ENCODE measurements at regions not wholly inside any gene's neighbourhood (a gene's known extent, or its start where the extent isn't known, plus 50 kb on each side); places are given as distances from the start of the nearest gene placed in this dataset.

- TF ChIP-seq EZH2phosphoT487 (IDR thresholded peaks at IDR 0.05; ENCODE audit: borderline replicate concordance) (no peak), EGR1 (IDR thresholded peaks at IDR 0.05; ENCODE audit: low read depth) (no peak), POLR2A (IDR thresholded peaks at IDR 0.05; ENCODE audit: borderline replicate concordance, extremely low read depth, insufficient read depth, insufficient read length) (no peak), ATF3 (IDR thresholded peaks at IDR 0.05) (no peak), ELF1 (IDR thresholded peaks at IDR 0.05; ENCODE audit: borderline replicate concordance, low read depth) (no peak), SRF (IDR thresholded peaks at IDR 0.05; ENCODE audit: low read depth) (no peak), FOSL1 (IDR thresholded peaks at IDR 0.05; ENCODE audit: low read depth) (no peak), RAD21 (IDR thresholded peaks at IDR 0.05; ENCODE audit: low read depth) (no peak), CEBPB (IDR thresholded peaks at IDR 0.05; ENCODE audit: low read depth) (no peak), SP1 (IDR thresholded peaks at IDR 0.05; ENCODE audit: low read depth) (no peak), EZH2 (IDR thresholded peaks at IDR 0.05) (no peak), CBX3 (IDR thresholded peaks at IDR 0.05; ENCODE audit: low read depth) (no peak), POLR2AphosphoS5 (IDR thresholded peaks at IDR 0.05; ENCODE audit: low read depth, low read length) (no peak)
- TF ChIP-seq, protein P1, sequence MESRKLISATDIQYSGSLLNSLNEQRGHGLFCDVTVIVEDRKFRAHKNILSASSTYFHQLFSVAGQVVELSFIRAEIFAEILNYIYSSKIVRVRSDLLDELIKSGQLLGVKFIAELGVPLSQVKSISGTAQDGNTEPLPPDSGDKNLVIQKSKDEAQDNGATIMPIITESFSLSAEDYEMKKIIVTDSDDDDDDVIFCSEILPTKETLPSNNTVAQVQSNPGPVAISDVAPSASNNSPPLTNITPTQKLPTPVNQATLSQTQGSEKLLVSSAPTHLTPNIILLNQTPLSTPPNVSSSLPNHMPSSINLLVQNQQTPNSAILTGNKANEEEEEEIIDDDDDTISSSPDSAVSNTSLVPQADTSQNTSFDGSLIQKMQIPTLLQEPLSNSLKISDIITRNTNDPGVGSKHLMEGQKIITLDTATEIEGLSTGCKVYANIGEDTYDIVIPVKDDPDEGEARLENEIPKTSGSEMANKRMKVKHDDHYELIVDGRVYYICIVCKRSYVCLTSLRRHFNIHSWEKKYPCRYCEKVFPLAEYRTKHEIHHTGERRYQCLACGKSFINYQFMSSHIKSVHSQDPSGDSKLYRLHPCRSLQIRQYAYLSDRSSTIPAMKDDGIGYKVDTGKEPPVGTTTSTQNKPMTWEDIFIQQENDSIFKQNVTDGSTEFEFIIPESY (IDR thresholded peaks at IDR 0.05; ENCODE audit: extremely low read depth, insufficient replicate concordance, low read length), result no peak
These were observed 176.8 kb downstream of the HHIPL2 start (continued) for GRCh38 chr1:222370913-222371675.

Data from HCT116 (cell line).